ENCODE measurements at regions not wholly inside any gene's neighbourhood (a gene's known extent, or its start where the extent isn't known, plus 50 kb on each side); places are given as distances from the start of the nearest gene placed in this dataset.

DNA sequence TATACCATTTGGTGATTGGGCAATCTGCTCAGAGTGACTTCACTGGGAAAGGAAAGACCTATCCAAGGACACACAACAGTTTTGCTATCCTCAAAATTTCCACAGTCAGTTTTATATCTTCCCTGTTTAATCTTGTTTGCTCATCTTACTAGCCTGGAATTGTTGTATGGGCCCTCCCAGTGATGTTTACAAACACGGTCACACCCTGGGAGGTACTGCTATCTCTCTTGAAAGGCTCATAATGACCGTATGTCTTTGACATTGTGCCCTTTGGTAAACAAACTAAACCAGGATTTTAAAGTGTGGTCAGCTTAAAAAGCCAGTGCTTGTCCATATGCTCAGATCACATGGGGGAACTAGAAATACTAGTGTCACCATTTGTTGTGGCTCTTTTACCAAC, 277.0 kb downstream of the CDH2 start:
- DNase-seq (ENCODE audit: low spot score): no peak

DNA sequence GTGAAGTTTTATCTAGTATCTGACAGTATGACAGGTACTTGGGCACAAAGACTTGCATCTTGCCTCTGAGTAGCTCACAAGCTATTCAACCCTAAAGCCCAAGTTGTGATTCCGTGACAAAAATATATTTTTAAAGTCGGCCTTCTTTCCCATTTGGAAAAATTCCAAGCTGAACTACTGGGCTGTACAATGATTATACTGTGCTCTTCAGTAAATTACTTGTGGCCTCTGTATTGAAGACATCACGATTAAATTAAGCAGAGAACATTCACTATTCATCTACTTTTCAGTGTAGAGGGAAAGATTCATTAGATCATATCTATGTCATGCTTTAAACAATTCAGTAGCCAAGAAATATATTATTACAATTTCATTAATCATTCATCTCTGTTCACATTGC, 282.2 kb downstream of the CDH2 start:
- DNase-seq (ENCODE audit: low spot score): no peak

DNA sequence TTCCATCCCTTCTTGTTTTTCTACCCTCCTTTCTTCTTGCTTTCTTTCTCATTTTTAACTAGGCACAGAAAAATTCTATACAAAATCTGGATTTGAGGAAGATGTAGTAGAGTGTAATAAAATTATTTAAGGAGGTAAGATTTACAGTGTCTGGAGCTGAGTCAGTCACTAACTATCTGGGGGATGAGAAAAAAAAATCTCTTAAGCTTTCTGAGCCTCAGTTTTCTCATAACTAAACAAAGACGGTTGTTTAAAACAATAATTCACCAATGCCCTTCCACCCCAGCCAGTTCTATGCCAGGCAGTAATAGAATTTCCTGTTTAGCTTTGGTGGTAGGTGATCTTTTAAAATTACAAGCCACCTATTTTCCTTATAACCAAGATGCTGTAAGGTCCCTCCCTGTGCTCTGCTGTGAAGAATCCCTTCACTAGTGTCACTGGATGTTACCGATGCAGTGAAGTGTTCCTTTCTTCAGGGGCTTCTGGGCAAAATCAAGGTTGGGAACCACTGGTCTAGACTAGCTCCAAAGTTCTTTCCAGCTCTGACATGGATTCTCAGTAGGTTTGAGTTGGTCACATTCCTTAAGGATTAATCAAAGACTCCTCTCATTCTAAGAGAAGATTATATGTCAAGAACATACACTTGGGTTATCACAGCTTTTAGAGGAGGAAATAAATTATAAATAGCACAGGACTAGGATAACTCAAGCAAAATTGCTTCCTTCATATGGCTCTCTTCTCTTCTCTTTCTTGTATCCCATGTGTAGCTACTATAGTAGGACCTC, 289.0 kb downstream of the CDH2 start:
- DNase-seq (ENCODE audit: low spot score): no peak

DNA sequence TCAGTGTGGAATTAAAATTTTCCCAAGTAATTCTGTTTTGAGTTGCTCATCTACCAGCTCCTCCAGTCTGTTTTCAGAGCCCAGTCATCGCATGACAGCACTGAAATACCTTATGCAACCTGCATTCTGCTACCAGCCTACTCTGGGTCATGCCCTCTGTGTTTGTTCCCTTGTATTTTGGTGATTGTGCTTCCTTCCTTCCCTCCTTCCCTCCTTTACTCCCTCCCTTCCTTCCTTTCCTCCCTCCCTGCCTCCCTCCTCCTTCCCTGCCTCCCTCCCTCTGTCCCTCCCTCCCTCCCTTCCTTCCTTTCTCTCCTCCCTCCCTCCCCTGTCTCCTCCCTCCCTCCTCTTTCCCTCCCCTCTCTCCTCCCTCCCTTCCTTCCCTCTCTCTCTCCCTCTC, 289.6 kb downstream of the CDH2 start:
- DNase-seq (ENCODE audit: low spot score): no peak

DNA sequence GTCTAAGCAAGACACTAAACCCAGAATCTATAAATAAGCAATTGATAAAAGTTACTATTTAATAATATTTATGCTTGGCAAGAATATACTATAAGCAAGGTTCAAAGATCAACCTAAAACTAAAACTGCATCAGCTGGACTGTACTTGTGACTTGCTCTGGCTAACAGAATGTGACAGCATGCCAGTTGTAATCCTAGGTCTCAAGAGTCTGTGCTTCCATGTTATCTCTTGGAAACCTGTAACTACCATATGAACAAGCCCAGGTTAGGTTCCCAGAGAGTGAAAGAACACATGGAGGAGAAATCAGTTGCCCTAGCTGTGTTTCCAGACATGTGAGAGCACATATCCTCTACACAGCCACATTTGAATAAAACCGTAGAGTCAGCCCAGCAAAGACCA, 297.4 kb downstream of the CDH2 start:
- no peak for DNase-seq (ENCODE audit: low spot score)

DNA sequence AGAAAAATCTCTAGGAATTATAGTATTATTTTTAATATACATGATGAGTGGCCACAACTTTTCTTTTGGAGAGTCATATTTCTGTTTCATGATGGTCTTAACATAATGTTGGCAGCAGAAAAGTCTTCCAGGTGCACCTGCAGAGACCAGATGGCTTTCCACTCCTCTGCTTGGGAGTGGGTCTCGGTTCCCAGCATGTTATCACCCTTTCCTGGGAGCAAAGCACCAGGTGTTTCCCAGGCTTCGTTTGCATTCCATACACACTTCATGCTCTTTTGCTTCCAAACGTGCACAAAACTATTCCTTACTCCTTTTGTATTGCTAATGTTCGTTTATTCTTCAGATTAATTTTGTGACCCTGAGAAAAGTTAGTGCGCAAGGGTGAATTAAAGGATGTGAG, 305.2 kb downstream of the CDH2 start:
- DNase-seq (ENCODE audit: low spot score): no peak

DNA sequence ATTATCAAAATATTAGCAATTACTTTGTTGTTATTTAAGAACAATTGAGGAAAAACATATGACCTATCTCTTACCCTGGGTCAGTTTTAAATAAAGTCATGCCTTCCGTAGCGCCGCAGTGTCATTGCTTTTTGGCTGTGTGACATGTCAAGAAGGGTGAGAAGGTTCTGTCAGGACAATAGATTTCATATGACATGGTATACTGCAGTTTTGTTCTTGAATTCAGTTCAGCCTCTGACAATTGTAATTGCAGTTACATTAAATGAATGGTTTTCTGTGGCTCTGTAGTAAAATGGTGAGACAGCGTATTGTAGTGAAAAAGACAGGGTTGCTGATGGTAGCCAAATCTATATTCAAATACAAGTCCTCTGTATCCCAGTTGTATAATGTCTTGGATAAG, 307.2 kb downstream of the CDH2 start:
- DNase-seq (ENCODE audit: low spot score): no peak

DNA sequence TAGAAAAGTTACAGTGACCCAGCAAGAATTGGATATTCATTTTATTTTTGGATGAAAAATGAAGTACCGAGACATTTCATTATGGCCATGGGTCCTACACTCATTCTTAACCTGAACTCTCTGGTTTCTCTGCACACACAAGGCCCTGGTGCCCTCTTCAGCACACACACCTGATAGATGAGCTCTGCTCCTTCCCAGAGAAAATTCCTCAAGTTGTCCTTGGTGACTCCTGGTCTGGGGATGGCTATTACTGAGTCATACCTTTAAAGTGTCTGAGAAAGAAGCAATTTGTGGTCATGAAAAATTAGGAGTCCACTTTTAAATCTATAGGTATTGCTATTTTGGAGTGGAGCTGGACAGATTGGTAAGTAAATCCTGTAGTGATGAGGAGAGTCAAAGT, 311.5 kb downstream of the CDH2 start:
- DNase-seq (ENCODE audit: low spot score): no peak

DNA sequence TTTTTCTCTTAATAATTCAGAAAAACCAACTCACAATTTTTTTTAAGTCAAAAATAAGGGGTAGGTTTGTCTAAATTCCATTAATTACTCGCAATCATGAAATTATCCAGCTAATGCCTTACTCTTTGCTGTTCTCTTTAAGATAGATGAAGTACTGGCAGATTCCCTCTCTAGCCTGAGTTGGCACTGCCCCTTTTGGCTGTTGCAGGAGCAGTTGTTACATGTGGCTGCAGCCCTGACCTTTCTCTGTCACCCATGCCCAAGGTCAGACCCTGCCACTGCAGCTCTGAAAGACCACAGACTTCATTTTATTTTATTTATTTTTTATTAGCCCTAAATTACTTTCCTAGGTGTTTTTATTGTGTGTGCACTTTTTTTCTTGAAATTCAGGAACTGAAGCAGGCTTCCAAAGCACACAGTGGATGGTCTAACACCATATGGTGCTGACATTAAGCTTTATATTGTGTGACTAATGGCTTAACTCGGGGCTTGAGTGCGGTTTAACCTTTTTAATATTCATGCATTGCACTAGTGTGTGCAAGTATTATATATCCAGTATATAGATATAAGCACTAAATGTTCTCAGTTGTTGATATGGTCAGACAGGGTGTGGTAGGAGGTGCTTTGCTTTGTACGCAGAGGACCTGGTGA, 313.0 kb downstream of the CDH2 start:
- DNase-seq (ENCODE audit: low spot score): no peak

DNA sequence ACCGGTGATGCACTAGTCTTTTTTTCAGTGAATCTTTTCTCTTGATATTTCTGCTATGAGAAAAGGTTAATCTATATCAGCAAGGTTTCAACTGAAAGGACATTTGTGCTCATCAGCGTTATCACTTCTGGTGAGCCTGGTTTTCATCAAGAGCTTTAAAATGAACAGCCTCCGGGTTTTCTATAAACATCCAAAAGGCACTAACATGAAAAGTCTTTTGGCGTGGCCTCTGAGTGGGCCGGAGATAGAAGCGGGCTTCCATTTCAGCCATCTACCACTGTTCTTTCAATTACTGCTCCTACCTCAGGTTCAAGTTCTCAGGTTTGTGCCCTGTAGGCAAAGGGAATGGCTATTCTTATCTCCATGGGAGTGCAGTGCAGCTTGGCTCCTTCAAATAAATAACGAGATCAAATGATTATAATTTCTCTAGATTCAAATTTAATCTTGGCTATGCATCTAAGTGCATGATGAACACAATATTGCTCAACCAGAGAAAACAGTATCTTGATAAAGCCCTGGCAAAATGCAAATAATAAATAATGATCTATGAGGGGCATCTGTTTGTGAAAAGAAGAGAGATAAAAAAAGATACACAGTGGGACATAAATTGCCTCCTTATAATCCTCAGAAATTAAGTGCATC, 314.8 kb downstream of the CDH2 start:
- no peak for DNase-seq (ENCODE audit: low spot score)

DNA sequence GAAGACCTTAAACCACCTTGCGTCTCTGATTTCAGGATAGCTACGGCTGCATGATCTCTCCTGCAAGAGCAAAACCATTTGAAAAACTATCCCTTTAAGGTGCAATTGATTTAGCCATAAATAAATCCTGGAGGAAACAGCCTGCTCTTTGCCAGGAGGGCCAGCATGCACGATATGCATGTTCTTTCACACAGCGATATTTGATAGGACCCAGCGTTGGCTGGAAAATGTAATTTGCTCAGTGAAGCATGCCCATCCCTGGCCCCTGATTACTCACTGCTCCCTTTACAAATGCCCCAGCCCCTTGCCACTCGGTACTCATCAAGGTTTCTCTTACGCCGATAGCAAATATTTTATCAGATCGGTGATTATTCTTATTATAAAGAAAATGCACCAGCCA, 315.4 kb downstream of the CDH2 start:
- no peak for DNase-seq (ENCODE audit: low spot score)

DNA sequence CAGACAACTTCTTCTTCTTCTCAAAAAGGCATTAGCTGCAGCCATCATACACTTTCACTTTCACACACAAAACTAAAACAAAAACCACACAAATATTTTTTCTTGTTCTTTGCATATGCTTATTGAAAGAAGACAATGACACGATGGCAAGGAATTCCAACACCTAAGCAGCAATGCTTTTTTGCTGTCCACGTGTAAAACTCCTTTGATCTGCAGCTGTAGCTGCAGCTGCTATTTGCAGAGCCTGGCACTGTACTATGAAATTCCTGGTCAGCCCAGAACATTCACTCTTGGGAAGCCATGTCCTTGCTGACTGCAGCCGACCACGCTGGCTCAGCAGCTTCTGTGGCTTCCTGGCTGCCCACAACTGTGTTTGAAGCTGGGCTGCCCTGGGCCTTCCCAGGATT, 316.2 kb downstream of the CDH2 start:
- DNase-seq (ENCODE audit: low spot score): no peak

DNA sequence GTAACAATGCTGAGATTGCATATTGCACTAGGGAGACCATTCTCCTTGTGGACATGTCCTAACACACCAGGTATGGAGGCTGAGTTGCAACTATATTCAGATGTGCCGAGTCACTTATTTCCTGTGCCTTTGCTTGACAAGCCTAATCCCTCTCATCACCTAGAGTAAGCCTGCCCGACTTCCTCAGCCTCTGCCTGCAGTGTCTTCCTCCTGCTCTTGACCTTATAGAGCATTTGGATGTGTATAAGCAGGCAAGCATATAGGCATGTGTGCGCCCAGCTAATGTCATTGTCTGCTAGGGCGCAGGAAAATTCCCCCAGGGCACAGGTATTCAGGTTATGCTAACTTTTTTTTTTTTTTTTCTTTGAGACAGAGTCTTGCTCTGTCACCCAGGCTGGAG, 316.9 kb downstream of the CDH2 start:
- no peak for DNase-seq (ENCODE audit: low spot score)

DNA sequence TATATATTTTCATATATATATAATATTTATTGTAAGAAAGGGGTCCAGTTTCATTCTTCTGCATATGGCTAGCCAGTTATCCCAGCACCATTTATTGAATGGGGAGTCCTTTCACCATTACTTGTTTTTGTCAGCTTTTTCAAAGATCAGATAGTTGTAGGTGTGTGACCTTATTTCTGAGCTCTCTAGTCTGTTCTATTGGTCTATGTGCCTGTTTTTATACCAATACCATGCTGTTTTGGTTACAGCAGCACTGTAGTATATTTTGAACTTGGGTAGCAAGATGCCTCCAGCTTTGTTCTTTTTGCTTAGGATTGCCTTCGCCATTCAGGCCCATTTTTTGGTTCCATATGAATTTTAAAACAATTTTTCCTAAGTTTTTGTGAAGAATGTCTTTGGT, 320.1 kb downstream of the CDH2 start:
- no peak for DNase-seq (ENCODE audit: low spot score)

DNA sequence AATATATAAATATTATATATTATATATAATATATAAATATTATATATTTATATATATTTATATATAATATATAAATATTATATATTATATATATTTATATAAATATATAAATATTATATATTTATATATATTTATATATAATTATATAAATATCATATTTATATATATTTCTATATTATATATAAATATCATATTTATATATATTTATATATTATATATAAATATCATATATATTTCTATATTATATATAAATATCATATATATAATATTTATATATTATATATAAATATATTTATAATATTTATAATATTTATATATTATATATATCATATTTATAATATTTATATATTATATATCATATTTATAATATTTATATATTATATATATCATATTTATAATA, 321.4 kb downstream of the CDH2 start:
- DNase-seq (ENCODE audit: low spot score): no peak

DNA sequence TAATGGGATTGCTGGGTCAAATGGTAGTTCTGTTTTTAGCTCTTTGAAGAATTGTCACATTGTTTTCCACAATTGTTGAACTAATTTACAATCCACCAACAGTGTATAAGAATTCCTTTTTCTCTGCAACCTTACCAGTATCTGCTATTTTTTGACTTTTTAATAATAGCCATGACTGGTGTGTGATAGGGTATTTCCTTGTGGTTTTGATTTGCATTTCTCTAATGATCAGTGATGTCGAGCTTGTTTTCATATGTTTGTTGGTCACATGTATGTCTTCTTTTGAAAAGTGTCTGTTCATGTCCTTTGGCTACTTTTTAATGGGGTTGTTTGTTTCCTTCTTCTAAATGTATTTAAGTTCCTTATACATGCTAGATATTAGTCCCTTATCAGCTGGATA, 322.3 kb downstream of the CDH2 start:
- no peak for DNase-seq (ENCODE audit: low spot score)

DNA sequence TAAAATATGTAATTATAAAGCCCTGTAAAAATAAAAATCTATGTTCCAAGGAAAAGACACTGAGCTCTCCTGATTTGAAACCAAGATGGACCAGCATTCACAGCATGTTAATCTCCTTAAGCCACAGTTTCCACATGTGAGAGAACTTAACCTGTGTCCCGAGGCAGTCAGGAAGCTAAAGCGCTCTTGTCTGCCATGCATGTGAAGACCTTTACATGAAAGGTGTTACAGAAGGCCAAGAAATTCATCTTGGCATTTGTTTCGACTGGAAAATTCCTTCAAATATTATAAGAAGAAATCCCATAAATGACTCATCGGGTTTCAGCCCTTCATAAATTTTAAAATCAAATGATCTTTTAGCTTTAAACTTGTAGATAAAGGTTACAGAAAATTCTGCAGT, 328.6 kb downstream of the CDH2 start:
- DNase-seq (ENCODE audit: low spot score): no peak

DNA sequence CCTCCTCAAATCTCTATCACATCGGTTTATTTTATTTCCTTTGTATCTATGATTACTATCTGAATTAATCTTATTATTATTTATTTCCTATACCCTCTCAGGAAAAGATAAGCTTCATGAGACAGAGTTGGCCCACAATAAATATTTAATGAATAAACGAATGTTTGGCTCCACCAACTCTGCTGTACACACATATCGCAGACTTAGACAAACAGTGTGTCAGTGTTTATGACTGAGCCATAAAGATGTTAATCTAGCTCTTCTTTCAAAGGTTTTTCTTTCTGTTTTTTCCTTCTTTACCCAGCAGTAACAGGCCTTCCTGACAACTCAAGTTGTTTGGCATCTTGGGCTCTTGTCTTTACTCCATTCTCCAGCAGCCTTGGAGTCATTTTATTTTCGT, 329.5 kb downstream of the CDH2 start:
- no peak for DNase-seq (ENCODE audit: low spot score)

DNA sequence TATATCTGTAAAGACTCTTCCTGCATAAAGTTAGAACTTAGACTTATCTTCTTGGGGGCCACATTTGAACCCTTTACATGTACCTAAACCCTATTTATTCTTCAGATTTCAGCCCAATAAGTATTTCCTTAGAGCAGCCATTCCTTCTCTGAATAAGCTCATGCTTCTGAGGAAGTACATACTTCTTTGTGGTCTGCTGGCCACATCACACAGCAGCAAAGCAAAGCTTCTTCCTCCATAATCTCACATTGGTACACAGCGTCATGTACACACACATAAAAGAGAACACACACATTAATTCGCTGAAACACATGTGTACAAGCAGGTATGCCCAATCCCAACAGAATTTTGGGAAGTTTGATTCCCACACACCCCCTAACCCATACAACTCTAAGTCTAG, 331.0 kb downstream of the CDH2 start:
- no peak for DNase-seq (ENCODE audit: low spot score)

DNA sequence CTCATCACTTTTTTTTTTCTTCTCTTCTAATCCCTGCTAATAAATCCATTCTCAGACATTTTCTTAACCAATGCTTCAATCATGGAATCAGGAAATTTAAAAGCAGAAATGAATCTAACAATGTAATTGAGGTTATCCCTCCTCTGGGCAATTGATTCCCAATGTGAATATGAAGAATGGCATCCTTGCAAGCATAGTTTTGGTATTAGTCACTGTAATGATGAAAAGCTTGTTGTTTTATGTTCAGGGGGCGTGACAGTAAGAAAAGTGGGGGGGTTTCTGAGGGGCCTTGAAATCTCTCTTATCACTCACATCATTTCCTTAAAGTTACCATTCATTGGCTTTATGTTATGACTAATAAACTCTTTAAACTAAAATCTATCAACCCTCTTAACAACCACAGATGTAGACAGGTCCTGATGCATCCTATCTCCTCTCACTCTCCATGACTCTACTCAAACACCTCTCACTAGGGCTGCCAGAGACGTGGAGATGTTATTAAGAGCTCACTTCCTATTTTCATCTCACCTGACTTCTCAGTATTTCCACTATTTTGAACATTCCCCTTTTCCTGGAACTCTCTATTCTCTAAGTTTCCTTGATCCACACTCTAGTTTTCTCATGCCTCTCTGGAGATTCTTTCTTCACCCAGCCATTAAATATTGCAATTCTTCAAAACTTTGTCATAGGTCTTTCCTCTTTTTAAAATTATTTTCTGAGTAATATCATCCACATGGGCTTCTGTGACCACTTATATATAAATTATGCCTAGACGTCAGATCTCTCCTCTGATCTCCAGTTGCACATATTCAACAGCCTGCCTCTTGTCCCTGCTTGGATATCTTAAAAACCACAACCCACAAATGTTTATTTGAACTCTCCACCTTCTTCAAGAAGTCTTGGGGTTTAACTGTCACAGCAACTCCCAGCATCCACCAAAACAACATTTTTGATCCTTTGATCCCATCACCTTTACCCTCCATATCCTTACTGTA, 332.9 kb downstream of the CDH2 start:
- no peak for DNase-seq (ENCODE audit: low spot score)

DNA sequence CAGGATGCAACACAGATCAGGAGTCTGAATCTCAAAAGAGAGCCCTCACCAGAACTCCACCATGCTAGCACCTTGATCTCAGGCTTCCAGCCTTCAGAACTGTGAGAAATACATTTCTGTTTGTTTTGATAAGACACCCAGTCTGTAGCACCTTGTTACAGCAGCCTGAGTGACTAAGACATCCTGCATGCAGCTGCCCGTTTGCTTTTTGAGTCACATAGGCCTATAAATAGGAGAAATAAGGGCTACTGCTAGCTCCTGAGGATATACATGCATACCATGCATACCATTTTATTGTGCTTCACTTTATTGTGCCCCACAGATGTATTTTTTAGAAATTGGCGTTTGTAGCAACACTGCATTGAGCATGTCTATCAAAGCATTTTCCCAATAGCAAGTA, 337.8 kb downstream of the CDH2 start:
- no peak for DNase-seq (ENCODE audit: low spot score)

DNA sequence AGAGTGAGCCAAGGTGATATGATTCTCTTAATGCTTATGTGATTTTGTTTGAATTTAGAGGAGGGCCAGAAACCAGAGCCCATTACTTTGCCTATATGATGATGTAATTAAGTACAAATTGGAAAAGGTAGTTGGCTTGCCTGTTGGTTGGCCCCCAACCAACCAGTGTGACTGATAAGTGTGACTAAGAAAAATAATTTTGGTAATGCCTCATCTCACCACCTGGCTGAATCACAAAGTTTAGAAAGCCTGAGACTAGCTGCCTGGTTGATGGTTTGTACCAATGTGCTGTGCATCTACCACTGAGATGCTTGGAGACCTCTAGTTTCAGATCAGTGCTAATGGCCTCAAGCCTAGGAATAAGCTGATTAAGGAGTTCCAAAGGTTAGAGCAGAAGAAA, 338.7 kb downstream of the CDH2 start:
- no peak for DNase-seq (ENCODE audit: low spot score)
